ENCODE measurements at regions not wholly inside any gene's neighbourhood (a gene's known extent, or its start where the extent isn't known, plus 50 kb on each side); places are given as distances from the start of the nearest gene placed in this dataset.
"Not testable (repeated sequence)": the region's sequence is repeated elsewhere in the genome, so short reads cannot be mapped to it uniquely, and the experiment has no call there.

DNA sequence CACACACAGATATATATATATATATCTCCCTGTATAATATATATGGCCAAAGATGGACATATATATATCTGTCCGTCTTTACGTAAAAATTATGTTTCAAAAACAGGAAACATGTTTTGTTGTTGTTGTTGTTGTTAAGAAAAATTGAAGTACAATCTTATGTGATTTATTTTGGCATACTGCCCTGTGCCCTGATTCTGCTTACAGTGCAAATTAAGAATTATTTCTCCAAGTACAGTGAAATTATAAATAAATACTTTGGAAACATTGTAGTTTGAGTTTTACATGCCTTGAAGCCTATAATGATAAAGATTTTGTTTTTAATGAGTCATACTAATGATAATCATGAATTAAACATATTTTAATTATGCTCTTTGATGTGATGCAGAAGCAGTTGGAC is 994.9 kb downstream of the DIPK2A start:
- DNase-seq: no peak

DNA sequence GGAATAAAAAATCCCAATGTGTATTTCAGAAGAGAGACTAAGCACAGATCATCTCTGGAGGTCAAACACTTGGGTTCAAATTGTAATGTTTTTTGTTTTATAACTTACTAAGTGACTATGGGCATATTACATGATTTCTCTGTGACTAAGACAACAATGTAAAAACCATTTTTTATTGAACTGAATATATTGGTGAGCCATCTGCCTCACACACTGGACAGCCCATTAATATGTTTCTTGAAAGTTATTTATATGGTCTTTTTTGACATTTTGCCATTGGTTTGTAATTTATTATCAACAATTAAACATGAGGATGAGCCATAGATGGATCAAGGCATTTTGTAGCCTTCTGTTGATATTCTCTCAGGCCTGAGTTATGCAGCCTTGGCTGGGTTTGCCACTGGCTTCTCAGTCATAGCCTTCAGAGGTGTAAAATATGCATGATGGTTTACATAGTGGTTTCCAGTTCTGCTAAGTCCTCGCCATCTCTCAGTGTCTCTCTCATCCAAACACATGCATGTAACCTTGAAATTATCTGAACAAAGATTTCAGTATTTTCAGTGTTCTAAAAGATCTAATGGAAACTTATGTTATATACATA is 997.2 kb downstream of the DIPK2A start:
- DNase-seq: no peak

DNA sequence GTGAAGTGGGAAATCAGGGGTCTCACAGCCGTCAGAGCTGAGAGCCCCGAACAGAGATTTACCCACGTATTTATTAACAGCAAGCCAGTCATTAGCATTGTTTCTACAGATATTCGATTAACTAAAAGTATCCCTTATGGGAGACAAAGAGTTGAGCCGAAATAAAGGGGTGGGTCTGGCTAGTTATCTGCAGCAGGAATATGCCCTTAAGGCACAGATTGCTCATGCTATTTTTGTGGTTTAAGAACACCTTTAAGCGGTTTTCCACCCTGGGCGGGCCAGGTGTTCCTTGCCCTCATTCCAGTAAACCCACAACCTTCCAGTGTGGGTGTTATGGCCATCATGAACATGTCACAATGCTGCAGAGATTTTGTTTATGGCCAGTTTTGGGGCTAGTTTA is 1012.9 kb downstream of the DIPK2A start:
- DNase-seq: not testable (repeated sequence)

DNA sequence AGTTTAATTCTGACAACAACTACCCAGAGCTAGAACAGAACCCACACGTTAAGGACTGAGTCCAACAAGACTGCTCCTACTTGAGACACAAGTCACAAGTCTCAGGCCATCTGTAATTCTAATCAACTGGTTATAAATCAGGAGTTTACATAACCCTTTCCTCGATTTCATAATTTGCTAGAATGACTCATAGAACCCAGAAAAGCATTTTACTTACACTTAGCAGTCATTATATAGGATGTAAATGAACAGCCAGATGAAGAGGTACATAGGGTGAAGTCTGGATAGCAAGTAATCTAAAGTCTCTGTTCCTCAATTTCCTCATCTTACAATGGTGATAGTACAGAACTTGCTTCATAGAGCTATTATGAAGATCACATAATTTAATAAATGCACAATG is 1018.2 kb downstream of the DIPK2A start:
- DNase-seq: no peak

DNA sequence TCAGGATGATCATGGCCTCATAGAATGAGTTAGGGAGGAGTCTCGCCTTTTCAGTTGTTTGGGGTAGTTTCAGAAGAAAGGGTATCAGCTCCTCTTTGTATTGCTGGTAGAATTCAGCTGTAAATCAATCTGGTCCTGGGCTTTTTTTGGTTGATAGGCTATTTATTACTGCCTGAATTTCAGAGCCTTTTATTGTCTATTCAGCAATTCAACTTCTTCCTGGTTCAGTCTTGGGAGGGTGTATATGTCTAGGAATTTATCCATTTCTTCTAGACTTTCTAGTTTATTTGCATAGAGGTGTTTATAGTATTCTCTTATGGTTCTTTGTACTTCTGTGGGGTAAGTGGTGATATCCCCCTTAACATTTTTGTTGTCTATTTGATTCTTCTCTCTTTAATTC is 1024.2 kb downstream of the DIPK2A start:
- DNase-seq: no peak

DNA sequence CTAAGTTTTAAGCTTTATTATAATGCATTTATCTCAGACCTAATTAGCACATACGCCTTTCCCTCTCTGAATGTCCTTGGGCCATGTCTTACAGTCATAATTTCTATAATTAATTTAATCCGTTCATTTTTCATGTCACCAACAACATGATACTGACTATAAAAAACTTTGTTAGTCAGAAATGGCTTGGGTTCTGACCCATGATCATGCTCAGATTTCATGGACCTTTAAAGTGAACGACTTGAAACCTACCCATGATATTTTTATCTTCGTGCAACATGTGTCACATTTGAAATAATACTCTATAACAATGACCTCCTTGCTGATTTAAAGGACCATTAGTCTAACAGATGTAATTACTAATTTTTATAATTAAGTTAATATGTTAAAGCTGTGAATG is 1033.8 kb downstream of the DIPK2A start:
- DNase-seq: no peak

DNA sequence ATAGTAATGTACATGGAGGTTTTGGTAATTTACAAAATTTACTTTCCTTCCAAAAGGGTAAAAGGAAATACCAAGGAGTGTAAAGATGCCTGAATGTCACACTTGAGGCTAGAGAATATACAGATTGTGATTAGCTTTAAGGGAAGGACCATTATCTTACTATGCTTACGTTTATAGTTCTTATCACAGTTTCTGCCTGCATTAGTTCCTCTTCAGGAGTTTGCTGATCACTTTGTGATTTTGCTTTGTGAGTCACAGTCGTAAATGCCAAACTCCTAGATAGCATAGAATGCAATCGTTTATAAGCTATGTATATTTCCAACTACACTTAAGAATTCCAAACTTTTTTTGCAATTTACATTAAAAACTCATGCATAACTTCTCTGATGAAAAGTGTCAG is 1034.6 kb downstream of the DIPK2A start:
- DNase-seq: no peak

DNA sequence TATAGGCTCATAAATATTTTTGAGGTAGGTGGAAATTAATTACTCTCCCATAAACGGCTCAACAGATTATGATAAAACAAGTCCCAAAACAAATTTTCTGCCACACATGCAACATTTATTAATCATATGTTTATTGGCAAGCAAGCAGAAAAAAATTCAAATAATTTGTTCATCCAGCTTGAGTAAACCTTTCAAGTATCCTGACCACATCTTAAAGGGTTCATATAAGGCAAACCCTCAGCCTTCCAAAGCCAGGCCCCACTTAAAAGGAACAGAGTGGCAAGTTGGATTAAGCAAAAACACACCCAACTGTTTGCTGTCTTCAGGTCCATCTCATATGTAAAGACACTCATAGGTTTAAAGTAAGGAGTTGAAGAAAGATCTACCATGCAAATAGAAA is 1042.3 kb downstream of the DIPK2A start:
- DNase-seq: no peak

DNA sequence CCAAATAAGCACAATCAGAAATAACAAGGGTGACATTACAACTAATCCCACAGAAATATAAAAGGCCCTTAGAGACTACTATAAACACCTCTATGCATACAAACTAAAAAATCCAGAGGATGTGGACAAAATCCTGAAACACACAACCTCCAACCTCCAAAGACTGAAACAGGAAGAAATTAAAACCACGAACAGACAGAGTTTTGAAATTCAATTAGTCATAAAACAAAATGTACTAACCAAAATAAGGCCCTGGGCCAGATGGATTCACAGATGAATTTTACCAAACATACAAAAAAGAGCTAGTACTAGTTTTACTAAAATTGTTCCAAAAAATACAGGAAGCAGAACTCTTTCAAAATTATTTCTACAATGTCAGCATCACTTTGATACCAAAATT is 1043.6 kb downstream of the DIPK2A start:
- no peak for DNase-seq

DNA sequence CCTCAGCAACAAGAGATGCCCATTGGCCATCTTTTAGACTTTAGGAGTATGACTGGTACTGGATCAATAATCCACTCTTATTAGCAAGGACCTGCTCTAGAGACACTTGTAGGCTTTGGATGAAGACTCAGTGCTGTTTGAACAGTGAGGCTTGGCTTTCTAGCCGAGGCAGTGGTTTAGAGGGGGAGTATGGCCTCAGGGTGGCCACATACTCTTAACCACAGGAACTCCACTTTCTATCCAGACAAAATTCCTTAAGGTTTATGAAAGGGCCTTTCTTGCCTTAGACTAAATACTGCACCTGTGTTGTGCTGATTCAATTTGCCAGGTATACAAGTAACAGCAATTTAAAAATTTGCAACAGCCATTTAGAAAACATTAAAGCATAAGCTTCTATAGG is 1046.3 kb downstream of the DIPK2A start:
- no peak for DNase-seq

DNA sequence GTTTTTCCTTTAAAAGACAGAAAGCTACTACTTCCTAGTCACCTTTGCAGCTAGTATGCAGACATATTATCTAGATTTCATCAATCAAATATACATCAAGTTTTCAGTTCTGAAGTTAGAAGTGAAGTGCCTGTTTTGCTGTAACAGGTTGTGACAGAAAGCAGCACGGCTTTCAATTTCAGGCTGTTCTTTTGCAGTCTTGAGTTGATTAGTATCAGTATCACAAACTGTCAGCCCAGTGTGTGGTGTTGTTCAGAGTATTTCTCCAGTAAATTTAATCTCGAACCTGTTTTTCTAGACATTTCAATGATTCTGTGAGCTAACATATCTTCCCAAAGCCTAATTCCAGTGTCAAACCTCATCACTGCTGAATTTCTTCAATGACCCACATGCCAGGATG is 1050.8 kb downstream of the DIPK2A start:
- no peak for DNase-seq

DNA sequence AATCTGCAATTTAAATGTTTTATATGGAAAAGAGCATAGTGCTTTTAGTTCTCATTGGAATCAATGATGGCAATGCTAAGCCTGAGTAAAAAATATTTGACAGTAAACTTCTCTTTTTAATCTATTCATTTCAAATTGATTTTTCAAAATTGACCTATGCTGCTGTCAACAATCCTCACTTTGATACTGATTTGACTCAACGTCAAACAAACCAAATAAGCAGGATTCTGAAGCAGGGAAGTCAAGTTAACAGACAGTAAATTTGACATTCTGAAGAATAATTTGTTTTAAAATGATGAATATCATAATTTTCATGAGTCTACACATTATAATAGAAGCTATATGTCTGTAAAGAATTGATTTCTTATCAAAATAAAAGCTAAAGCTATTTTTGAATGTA is 1053.1 kb downstream of the DIPK2A start:
- no peak for DNase-seq

DNA sequence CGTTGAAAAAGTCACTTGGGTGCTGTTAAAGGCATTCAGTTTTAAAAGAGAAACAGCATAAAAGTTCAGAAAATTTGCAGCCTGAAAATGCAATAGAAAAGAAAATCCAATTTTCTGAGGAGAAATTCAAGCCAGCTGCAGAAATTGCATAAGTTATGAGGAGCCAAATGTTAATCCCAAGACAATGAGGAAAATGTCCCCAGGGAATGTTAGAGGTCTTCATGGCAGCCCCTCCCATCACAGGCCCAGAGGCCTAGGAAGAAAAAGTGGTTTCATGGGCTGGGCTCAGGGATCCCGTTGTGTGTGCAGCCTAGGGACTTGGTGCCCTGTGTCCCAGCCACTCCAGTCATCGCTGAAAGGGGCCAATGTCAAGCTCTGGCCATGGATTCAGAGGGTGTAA is 1055.6 kb downstream of the DIPK2A start:
- not testable (repeated sequence) for DNase-seq

DNA sequence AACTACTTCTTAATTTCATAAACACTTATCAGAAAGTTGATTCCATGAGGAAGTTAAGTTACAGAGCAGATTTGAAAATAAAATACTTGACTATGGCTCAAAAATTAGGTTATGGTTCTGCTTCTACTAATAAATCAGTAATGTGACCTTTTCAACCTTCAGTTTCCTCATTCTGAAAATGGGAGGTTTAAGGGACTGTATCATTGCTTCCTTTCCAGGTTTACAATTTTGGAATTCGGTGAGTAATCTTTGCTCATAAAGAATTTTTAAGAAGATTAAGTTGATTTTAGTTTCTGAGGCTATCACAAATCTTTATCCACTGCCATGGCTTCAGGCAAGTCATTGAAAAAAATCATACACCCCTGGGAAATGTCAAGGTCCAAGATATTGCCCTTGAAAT is 1061.2 kb downstream of the DIPK2A start:
- DNase-seq: no peak

DNA sequence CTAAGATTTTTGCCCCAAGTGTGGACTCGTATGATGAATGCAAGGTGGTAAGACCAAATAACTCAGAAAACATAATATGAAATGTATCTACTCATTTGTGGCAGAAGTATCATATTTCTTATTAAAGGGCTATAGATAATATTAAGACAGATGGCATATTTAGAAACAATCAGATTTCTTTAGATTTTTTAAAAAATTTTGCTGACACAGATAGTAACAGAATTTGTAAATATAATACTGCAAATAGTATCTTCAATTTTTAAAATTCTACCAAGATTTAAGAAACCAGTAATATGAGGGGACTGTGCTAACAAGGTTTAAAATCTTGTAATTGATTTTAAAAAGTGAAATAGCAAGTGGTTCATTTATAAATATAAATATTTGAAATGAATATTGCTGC is 1064.1 kb downstream of the DIPK2A start:
- no peak for DNase-seq

DNA sequence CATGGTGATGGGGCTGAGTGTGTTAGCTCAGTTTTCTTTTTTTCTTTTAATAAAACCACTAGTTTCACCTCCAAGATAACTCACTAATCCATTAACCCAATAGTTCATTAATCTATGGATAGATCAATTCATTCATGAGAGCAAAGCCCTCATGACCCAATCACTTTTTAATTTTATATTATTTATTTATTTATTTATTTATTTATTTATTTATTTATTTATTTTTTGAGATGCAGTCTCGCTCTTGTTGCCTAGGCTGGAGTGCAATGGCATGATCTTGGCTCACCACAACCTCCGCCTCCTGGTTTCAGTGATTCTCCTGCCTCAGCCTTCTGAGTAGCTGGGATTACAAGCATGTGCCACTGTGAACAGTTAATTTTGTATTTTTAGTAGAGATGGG is 1082.4 kb downstream of the DIPK2A start:
- not testable (repeated sequence) for DNase-seq

DNA sequence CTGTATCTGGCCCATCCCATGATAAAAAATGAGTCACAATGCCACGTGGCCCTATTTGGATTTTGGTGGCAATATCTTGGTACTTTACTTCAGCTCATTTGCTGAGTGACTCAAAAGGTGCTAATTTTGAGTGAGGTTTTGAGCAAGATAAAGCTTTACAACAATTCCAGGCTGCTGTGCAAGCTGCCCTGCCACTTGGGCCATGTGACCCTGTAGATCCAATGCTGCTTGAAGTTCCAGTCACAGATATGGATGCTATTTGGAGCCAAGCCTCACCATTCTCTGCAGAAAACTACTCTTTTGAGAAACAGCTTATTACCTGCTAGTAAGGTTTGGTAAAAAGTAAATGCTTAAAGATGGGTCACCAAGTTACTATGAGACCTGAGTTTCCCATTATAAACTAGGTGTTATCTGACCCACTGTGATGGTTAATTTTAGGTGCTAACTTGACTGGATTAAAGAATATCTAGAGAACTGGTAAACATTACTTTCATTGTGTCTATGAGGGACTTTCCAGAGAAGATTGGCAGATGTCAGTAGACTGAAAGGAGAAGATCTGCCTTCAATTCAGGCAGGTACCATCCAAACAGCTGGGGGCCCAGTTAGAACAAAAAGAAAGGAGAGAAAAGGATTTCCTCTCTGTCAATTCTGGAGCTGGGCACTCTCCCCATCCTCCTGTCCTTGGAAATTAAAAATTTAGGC is 1083.9 kb downstream of the DIPK2A start:
- DNase-seq: no peak

DNA sequence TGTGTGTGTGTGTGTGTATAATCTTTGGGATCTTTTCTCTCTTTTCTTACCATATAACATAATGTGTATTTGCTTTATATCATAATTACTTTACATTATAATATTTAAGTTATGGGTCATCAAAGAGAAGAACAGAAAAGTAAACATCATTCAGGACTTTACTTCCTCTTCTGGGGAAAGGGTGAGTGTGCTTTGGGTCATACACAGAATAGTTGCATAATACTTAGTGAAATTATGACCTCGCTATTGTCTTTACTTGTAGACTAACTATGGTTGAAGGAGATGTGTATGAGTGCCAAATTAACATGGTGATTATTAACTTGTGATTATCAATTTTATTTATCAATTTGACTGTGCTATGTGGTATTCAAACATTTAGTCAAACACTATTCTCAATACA is 1086.9 kb downstream of the DIPK2A start:
- DNase-seq: no peak

DNA sequence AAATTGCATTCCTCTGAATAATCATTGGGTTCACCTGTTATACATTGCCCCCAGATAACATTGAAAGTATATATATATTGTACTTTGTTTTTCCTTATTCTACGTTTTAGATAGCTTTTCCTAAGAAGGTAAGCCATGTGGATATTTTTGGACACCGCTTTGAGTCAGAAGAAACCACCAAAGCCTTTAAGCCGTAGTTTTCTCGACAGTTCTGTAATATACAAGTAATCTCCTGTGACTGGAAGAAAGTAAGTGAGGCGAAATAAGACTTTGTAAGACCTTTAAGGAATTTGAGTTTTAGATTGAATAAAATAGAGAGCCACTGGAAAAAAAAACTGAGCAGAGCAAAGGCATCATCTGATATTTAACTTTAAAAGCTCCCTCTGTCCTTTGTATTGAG is 1092.0 kb downstream of the DIPK2A start:
- no peak for DNase-seq

DNA sequence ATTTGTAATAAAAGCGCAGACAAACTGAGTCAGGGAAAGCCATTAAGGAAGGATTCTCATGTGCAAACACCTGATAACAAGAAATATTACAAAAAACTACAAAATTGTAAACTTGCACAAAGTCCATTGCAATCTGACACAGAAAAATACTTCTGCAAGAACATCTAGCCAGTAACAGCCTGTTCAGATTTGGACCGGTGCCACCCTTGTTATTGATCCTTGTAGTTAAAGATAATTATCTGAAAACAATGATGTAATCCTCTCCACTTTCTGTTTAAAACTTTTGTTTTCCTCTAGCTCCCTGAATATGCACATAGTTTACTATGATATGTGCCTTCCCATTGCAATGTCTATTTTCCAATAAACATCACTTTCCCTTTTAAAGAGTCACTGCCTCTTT is 1090.2 kb downstream of the PLOD2 start:
- DNase-seq: no peak

DNA sequence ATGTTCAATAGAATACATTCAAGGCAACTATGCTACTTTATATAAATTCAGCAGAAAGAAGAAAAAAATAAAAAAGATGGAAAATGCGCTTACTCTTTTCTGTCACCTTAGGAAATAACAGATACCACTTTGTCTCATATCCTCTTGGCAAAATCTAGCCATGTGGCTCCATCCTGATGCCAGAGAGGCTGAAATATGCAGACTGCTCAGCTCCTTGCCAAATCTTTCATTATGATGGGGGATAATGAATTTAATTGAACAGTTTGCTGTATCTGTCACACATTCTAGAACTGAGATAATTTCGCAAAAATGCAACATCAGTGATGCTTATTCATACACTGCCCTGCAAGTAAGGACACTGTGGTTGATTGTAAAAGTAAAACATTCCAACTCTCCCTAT is 1081.5 kb downstream of the PLOD2 start:
- DNase-seq: no peak

DNA sequence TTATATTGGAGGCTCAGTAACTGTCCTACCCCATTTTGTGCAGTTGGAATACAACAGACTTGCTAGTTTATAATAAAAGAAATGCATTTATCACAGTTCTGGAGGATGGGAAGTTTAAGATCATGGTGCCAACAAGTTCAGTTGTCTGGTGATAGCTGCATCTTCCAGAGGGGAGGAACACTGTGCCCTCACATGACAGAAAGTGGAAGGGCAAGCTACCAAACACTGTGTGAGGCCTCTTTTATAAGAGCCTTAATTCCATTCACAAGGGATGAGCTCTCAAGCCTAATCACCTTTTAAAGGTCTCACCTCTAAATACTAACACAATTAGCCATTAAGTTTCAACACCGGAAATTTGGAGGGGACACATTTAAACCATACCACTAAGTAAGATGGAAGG is 1073.9 kb downstream of the PLOD2 start:
- DNase-seq: no peak

DNA sequence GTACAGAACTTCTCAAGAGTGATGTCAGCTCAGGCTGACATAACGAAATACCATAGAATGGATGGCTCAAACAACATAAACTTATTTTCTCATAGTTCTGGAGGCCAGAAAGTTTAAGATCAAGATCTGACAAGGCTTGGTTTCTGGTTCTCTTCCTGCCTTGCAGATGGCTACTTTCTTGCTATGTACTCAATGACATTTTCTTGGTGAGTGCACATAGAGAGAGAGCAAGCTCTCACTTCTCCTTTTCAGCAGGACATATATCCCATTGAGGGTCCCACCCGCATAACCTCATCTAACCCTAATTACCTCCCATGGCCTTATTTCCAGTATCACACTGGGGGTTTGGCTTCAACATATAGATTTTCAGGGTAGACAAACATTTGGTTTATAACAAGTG is 1072.1 kb downstream of the PLOD2 start:
- DNase-seq: no peak

DNA sequence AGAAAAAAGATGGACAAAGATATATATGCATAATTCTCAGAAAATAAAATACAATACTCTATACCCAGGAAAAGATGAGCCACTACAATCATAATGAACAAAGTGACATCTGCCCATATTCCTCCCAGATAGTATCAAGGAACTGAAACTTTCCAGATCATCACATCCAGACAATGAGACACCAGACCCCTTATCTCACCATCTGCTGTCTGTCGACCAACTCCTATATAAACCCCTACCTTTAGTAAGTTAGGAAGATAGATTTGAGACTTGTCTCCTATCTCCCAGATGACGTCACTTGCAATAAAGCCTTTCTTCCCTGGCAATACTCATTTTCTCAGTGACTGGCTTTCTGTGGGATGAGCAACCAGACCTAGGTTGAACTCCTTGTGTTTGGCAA is 1071.6 kb downstream of the PLOD2 start:
- DNase-seq: no peak

DNA sequence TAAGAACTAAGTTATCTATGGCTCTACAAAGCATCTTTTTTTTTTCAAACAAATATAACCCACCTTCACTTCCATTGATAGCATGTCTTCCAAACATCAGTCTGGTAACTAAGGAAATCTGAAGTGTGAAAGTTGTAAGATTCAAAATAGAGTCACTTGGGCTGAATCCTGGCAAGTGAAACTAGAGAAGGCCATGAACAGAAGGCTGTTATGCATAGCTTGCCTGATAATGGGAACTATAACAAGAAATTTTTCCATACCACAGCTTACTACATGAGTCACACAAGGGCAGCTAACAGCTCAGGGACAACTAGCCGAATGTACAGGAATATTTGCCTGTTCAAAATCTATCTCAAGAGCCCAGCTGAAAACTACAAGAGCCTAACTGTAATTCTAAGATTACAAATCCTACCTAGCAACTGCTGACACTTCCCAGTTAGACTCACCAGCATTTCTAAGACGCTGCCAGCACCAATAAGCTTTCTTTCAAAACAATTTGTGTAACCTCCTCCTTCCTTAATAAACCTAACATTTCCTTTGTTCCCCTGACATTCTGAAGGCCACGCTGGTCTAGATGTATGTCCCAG is 1066.5 kb downstream of the PLOD2 start:
- peak; percentile 13 for DNase-seq
